AG10803 (cell line): ENCODE measurements at regions not wholly inside any gene's neighbourhood (a gene's known extent, or its start where the extent isn't known, plus 50 kb on each side); places are given as distances from the start of the nearest gene placed in this dataset.
"Not testable (repeated sequence)": the region's sequence is repeated elsewhere in the genome, so short reads cannot be mapped to it uniquely, and the experiment has no call there.

Experiments
- DNase-seq: peaks from one replicate; pipeline ENCODE4 v3.0.0; 2010; ENCODE audit warnings: low read depth
- H3K4me3 ChIP-seq: 2 replicates; pipeline ENCODE4 v1.5.1; 2011; ENCODE audit warnings: mild to moderate bottlenecking, low read length, control low read depth
- CTCF ChIP-seq: conservative IDR thresholded peaks from 2 replicates; pipeline ENCODE4 v1.5.1; 2011; ENCODE audit warnings: mild to moderate bottlenecking, low read length, control low read depth, inconsistent platforms

DNA sequence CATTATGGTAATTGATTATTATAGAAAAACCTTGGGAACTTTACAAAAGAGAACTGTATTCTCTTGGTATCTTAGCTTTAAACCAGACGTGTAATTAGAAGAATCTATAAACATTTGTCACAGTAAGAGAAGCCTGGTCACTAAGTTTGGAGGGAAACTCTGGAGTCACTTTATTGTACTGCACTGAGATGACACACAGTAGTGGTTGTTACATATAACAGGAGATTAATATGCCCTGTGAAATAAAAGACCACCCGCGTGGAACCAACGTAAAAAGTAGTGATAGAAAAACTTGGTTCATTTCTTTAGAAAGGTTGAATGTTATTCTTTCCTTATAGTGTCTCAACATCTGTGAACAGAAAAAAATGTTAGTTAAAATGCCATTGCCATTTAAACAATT, 416.1 kb downstream of the MDFIC start:
- no peak for DNase-seq
- no peak overlapping the region for H3K4me3 ChIP-seq
- no peak for TF ChIP-seq CTCF

DNA sequence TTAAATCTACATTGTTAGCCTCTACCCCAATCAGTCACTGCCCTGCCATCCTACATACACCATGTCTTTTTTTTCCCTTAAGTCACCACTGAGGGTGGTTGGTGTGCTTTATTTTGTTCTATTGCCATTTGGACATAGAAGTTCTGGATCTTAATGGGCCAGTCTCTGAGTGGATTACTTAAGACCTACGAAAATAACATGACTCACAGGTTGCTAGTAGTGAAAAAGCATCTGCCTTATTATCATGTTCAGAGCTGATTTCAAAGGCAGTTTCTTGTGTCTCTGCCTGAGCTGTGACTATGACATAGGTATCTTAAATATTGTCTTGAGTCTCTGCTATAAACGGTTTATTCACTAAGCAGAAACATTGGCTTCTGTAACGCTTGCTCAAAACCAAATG, 410.8 kb downstream of the MDFIC start:
- TF ChIP-seq CTCF: no peak
- peak; percentile 21 for DNase-seq
- H3K4me3 ChIP-seq: no peak overlapping the region

DNA sequence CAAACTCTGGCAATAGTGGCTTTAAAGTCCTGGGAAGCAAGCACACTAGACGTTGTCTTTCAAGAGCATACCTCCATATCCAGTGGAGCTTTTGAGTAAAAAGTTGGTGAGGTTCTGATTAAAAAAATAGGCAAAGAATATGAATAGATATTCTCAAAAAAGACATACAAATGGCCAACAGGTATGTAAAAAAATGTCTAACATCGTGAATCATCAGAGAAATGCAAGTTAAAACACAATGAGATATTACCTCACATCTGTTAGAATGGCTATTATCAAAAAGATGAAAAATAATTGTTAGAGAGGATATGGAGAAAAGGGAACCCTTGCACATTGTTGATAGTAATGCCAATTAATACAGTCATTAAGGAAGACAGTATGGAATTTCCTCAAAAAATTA, 407.1 kb downstream of the MDFIC start:
- H3K4me3 ChIP-seq: no peak overlapping the region
- no peak for DNase-seq
- no peak for TF ChIP-seq CTCF

DNA sequence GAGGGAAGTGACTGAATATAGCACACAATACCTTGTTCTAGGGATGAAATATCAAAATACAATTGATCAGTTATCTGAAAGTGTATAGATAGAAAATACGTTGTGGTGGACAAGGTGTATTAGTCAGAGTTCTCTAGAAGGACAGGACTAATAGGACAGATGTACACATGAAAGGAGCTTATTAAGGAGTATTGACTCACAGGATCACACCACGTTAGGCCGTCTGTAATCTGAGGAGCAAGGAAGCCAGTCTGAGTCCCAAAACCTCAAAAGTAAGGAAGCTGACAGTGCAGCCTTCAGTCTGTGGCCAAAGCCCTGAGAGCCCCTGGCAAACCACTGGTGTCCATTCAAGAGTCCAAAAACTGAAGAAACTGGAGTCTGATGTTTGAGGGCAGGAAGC, 406.1 kb downstream of the MDFIC start:
- H3K4me3 ChIP-seq: no peak overlapping the region
- DNase-seq: no peak
- no peak for TF ChIP-seq CTCF

DNA sequence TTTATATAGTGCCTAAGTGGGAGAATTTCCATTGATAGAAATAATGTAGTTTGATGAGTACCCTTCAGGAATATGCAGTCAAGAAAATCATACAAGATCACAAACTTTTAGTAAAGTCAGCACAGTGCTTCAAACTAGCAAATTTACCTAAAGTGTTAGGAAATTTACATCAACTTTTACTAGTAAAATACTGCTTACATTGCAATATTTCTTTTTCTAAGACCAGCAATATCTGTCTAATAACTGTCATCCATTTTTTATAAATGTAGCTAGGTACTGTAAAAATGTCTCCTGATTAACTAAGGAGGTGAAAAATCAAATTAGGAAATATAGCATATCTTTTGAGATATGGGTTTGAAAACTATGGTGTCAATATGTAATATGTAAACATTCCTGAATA, 405.4 kb downstream of the MDFIC start:
- H3K4me3 ChIP-seq: no peak overlapping the region
- no peak for TF ChIP-seq CTCF
- DNase-seq: no peak

DNA sequence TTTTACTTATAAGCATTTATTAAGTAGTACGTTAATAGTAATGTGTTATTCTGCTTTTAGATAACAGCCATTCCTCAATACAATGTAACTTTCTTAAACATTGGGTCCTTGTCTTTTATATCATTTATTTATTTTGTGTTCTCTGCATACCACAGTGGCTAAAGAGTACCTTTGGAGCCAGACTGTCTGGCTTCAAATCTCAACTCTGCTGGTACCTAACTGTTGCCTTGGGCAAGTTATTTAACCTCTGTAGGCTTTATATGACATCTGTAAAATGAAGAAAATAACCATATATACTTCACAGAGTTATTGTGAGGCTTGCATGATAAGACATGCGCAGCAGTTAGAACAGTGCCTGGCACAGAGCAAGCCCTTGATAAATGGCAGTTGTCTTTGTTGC, 397.6 kb downstream of the MDFIC start:
- no peak for TF ChIP-seq CTCF
- no peak overlapping the region for H3K4me3 ChIP-seq
- DNase-seq: no peak

- not testable (repeated sequence) for H3K4me3 ChIP-seq, DNase-seq
Measured at GRCh38 chr7:115310316-115310715, 388.4 kb downstream of the MDFIC start.

DNA sequence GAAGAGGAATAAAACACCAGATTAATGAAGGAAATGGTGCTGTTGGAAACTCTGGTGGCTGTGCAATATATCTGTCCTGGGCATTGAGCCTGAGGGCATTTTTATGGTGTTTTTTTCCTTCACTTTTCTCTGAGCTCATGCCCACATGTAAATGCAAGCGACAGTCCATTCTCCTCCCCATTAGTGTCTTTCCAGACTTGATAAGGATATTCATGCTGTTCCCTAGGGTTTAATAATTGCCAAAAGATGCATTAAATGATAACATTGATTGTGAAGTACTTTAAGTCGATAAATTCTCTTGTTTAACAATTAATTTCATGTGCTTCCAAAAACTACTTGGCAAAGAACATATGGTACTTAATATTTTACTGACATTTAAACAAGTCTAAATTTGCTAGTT, 384.7 kb downstream of the MDFIC start:
- no peak for TF ChIP-seq CTCF
- H3K4me3 ChIP-seq: no peak overlapping the region
- DNase-seq: no peak
